ENCODE measurements at regions not wholly inside any gene's neighbourhood (a gene's known extent, or its start where the extent isn't known, plus 50 kb on each side); places are given as distances from the start of the nearest gene placed in this dataset.
A peak's percentile ranks its signal among the peaks of the same experiment; 100 is the strongest.

GRCh38 chr7:155217634-155218033, 80.0 kb upstream of the INSIG1 start:
- H3K9ac ChIP-seq (ENCODE audit: low read length in 3 of 3): no peak overlapping the region
- H3K9me3 ChIP-seq (ENCODE audit: control insufficient read depth in 2 of 3, insufficient read depth in 1 of 3, low read length in 3 of 3): no peaks in the 10 kb centered on the region
- TF ChIP-seq CTCF (IDR thresholded peaks at IDR 0.05; ENCODE audit: borderline replicate concordance, extremely low read depth, insufficient read depth): no peak
- peaks cover 0 to 9% (median 0%) of the 10 kb centered on the region in 3 donors for H3K4me1 ChIP-seq (ENCODE audit: control insufficient read depth in 2 of 3, insufficient read depth in 2 of 3, low read depth in 1 of 3, low read length in 3 of 3)
- FAIRE-seq: no peak
- no peak overlapping the region for H3K4me3 ChIP-seq (ENCODE audit: low read length in 3 of 3)
- no peaks in the 10 kb centered on the region for H3K36me3 ChIP-seq (ENCODE audit: control insufficient read depth in 2 of 3, insufficient read depth in 3 of 3, low read length in 3 of 3)
- no peak overlapping the region for H3K27ac ChIP-seq (ENCODE audit: low read depth in 2 of 2, low read length in 2 of 2)
- no peak for DNase-seq
- intact Hi-C loops (cut with DNase I): no loop called here
- no peaks in the 10 kb centered on the region for H3K27me3 ChIP-seq (ENCODE audit: control insufficient read depth, insufficient read depth, low read length)

- intact Hi-C loops (cut with DNase I): no loop called here
- Histone ChIP-seq H3K36me3 (ENCODE audit: control insufficient read depth in 2 of 3, insufficient read depth in 3 of 3, low read length in 3 of 3) (no peaks in the 10 kb centered on the region), H3K4me3 (ENCODE audit: low read length in 3 of 3) (no peak overlapping the region), H3K4me1 (ENCODE audit: control insufficient read depth in 2 of 3, insufficient read depth in 2 of 3, low read depth in 1 of 3, low read length in 3 of 3) (peaks cover 0 to 9% (median 0%) of the 10 kb centered on the region in 3 donors), H3K27ac (ENCODE audit: low read depth in 2 of 2, low read length in 2 of 2) (no peak overlapping the region), H3K9ac (ENCODE audit: low read length in 3 of 3) (no peak overlapping the region), H3K9me3 (ENCODE audit: control insufficient read depth in 2 of 3, insufficient read depth in 1 of 3, low read length in 3 of 3) (no peaks in the 10 kb centered on the region), H3K27me3 (ENCODE audit: control insufficient read depth, insufficient read depth, low read length) (no peaks in the 10 kb centered on the region)
- TF ChIP-seq CTCF (IDR thresholded peaks at IDR 0.05; ENCODE audit: borderline replicate concordance, extremely low read depth, insufficient read depth): no peak
- FAIRE-seq (no peak), DNase-seq (no peak)
Measured at GRCh38 chr7:155218276-155219153, 79.2 kb upstream of the INSIG1 start.

- intact Hi-C loops (cut with DNase I): no loop called here
- no peaks in the 10 kb centered on the region for H3K36me3 ChIP-seq (ENCODE audit: control insufficient read depth in 2 of 3, insufficient read depth in 3 of 3, low read length in 3 of 3)
- no peak for FAIRE-seq
- H3K4me3 ChIP-seq (ENCODE audit: low read length in 3 of 3): no peak overlapping the region
- peak in 1 of 5 donors; percentile 27 for DNase-seq
- H3K4me1 ChIP-seq (ENCODE audit: control insufficient read depth in 2 of 3, insufficient read depth in 2 of 3, low read depth in 1 of 3, low read length in 3 of 3): peaks cover 0 to 8% (median 0%) of the 10 kb centered on the region in 3 donors
- H3K9ac ChIP-seq (ENCODE audit: low read length in 3 of 3): no peak overlapping the region
- H3K27ac ChIP-seq (ENCODE audit: low read depth in 2 of 2, low read length in 2 of 2): no peak overlapping the region
- H3K27me3 ChIP-seq (ENCODE audit: control insufficient read depth, insufficient read depth, low read length): no peaks in the 10 kb centered on the region
- TF ChIP-seq CTCF (IDR thresholded peaks at IDR 0.05; ENCODE audit: borderline replicate concordance, extremely low read depth, insufficient read depth): no peak
- H3K9me3 ChIP-seq (ENCODE audit: control insufficient read depth in 2 of 3, insufficient read depth in 1 of 3, low read length in 3 of 3): no peaks in the 10 kb centered on the region
Measured at GRCh38 chr7:155219154-155219531, 78.5 kb upstream of the INSIG1 start.

Measured in kidney (tissue), 13 donors.